ENCODE measurements at regions not wholly inside any gene's neighbourhood (a gene's known extent, or its start where the extent isn't known, plus 50 kb on each side); places are given as distances from the start of the nearest gene placed in this dataset.

- TF ChIP-seq EZH2 (IDR thresholded peaks at IDR 0.05; ENCODE audit: insufficient read depth, poor library complexity, severe bottlenecking) (no peak), EZH2phosphoT487 (IDR thresholded peaks at IDR 0.05; ENCODE audit: insufficient read depth, low read depth) (no peak)
- Histone ChIP-seq H3K9me2 (ENCODE audit: insufficient read depth) (no peaks in the 10 kb centered on the region), H3K27me3 (replicated peaks; ENCODE audit: insufficient read depth) (no peaks in the 10 kb centered on the region), H4K20me1 (ENCODE audit: insufficient read depth) (no peaks in the 10 kb centered on the region), H3K4me3 (no peak overlapping the region), H3F3A (ENCODE audit: insufficient read depth) (no peaks in the 10 kb centered on the region), H3K27ac (no peak overlapping the region), H3K4me2 (ENCODE audit: unreplicated experiment) (no peak overlapping the region), H3K79me2 (ENCODE audit: insufficient read depth) (no peaks in the 10 kb centered on the region), H3K4me1 (ENCODE audit: insufficient read depth) (no peaks in the 10 kb centered on the region), H3K9me3 (ENCODE audit: low read depth) (no peaks in the 10 kb centered on the region), H2AFZ (no peak overlapping the region), H3K9ac (no peak overlapping the region), H3K36me3 (ENCODE audit: low read depth) (no peaks in the 10 kb centered on the region)
- no peak for DNase-seq
- in situ Hi-C loops (cut with MboI) = no loop called here
- WGBS, 2 experiments (ENCODE audit: low coverage in 1 of 2, low lambda C conversion rate in 2 of 2, missing lambda C conversion rate in 2 of 2) = 89 to 96% methylated on average over 2 of the region's 2 CpGs
Measured at GRCh38 chr2:7719876-7720275, 802.7 kb downstream of the RNF144A start.

DNA sequence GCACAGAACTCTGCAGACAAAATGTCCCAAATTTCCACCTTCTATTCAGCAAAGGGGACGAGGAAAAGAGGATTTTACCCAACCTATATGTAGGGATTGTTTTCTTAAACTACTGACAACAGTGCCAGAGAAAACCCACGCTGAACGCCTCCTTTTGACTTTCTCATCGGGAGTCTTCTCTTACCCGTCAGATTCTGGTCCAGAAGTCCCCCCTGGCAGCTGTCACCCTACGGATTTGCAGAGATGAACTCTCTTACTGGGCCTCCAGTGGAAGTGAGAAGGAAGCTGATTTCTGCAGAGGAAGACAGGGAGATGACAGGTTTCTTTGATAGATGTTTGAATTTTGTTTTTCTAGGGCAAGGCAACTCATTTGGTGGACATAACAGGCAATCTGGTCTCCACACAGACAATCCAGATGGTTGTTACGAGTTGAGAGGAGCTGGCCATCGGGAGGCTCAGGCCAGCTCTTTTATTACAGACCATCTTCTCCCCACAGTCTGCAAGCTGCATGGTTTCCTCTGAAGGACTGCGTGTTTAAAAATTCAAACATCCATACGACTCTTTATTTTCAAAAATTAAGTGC lies 804.3 kb downstream of the RNF144A start:
- Histone ChIP-seq H2AFZ (no peak overlapping the region), H3K9ac (no peak overlapping the region), H3K9me2 (ENCODE audit: insufficient read depth) (no peaks in the 10 kb centered on the region), H3K4me3 (no peak overlapping the region), H3K27ac (no peak overlapping the region), H3K4me2 (ENCODE audit: unreplicated experiment) (no peak overlapping the region), H4K20me1 (ENCODE audit: insufficient read depth) (no peaks in the 10 kb centered on the region), H3K27me3 (replicated peaks; ENCODE audit: insufficient read depth) (no peaks in the 10 kb centered on the region), H3K36me3 (ENCODE audit: low read depth) (no peaks in the 10 kb centered on the region), H3K79me2 (ENCODE audit: insufficient read depth) (no peaks in the 10 kb centered on the region), H3F3A (ENCODE audit: insufficient read depth) (no peaks in the 10 kb centered on the region), H3K9me3 (ENCODE audit: low read depth) (no peaks in the 10 kb centered on the region), H3K4me1 (ENCODE audit: insufficient read depth) (peaks cover 11% of the 10 kb centered on the region; the same call in 1 of the 2 replicates)
- WGBS, 2 experiments (ENCODE audit: low coverage in 1 of 2, low lambda C conversion rate in 2 of 2, missing lambda C conversion rate in 2 of 2) = 94 to 95% methylated on average over 10 of the region's 10 CpGs
- no peak for DNase-seq
- in situ Hi-C loops (cut with MboI) = no loop called here
- TF ChIP-seq EZH2phosphoT487 (IDR thresholded peaks at IDR 0.05; ENCODE audit: insufficient read depth, low read depth) (no peak), EZH2 (IDR thresholded peaks at IDR 0.05; ENCODE audit: insufficient read depth, poor library complexity, severe bottlenecking) (no peak)

DNA sequence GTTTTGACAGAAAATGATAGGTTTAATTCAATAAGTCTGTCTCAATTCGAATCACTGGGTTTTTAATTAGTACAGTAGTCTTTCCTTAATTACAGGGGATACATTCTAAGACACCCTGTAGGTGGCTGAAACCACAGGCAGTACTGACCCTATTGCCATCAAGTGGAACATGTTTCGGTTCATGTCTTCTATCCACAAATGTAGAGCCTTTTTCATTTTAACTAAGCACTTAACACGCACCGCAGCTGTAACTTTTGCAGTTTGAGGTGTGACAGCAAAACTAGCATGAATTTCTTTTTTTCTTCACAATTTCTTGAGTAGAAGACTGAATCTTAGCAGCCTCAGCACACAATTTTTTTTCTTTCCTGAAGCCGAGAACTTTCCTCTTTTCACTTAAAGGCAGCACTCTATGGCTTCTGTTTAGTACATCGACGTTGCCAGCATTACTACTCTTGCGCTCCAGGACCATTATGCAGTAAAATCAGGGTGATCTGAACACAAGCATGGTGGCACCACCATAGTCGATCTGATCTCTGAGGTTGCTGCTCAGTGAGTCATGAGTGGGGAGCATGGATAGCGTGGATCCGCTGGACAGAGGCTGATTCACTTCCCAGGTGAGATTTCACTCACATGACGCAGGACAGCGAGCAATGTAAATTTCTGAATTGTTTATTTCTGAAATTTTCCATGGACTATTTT lies 805.1 kb downstream of the RNF144A start:
- in situ Hi-C loops (cut with MboI) = no loop called here
- Histone ChIP-seq H3K9me3 (ENCODE audit: low read depth) (no peaks in the 10 kb centered on the region), H3K9ac (no peak overlapping the region), H3F3A (ENCODE audit: insufficient read depth) (no peaks in the 10 kb centered on the region), H3K79me2 (ENCODE audit: insufficient read depth) (no peaks in the 10 kb centered on the region), H3K27me3 (replicated peaks; ENCODE audit: insufficient read depth) (no peaks in the 10 kb centered on the region), H3K27ac (no peak overlapping the region), H2AFZ (no peak overlapping the region), H3K4me1 (ENCODE audit: insufficient read depth) (peaks cover 11% of the 10 kb centered on the region; the same call in 1 of the 2 replicates), H3K4me3 (no peak overlapping the region), H3K9me2 (ENCODE audit: insufficient read depth) (no peaks in the 10 kb centered on the region), H3K4me2 (ENCODE audit: unreplicated experiment) (no peak overlapping the region), H4K20me1 (ENCODE audit: insufficient read depth) (no peaks in the 10 kb centered on the region), H3K36me3 (ENCODE audit: low read depth) (no peaks in the 10 kb centered on the region)
- 94 to 95% methylated on average over 13 of the region's 13 CpGs for WGBS, 2 experiments (ENCODE audit: low coverage in 1 of 2, low lambda C conversion rate in 2 of 2, missing lambda C conversion rate in 2 of 2)
- DNase-seq = no peak
- TF ChIP-seq EZH2 (IDR thresholded peaks at IDR 0.05; ENCODE audit: insufficient read depth, poor library complexity, severe bottlenecking) (no peak), EZH2phosphoT487 (IDR thresholded peaks at IDR 0.05; ENCODE audit: insufficient read depth, low read depth) (no peak)

GRCh38 chr2:7724336-7724735 lies 807.1 kb downstream of the RNF144A start:
- Histone ChIP-seq H3F3A (ENCODE audit: insufficient read depth) (no peaks in the 10 kb centered on the region), H3K4me1 (ENCODE audit: insufficient read depth) (peaks cover 11% of the 10 kb centered on the region; the same call in 1 of the 2 replicates), H3K9me3 (ENCODE audit: low read depth) (no peaks in the 10 kb centered on the region), H3K4me3 (no peak overlapping the region), H3K36me3 (ENCODE audit: low read depth) (no peaks in the 10 kb centered on the region), H3K79me2 (ENCODE audit: insufficient read depth) (no peaks in the 10 kb centered on the region), H3K9ac (no peak overlapping the region), H3K27me3 (replicated peaks; ENCODE audit: insufficient read depth) (no peaks in the 10 kb centered on the region), H3K9me2 (ENCODE audit: insufficient read depth) (no peaks in the 10 kb centered on the region), H4K20me1 (ENCODE audit: insufficient read depth) (no peaks in the 10 kb centered on the region), H3K27ac (no peak overlapping the region), H3K4me2 (ENCODE audit: unreplicated experiment) (no peak overlapping the region), H2AFZ (no peak overlapping the region)
- DNase-seq = no peak
- in situ Hi-C loops (cut with MboI) = no loop called here
- WGBS, 2 experiments (ENCODE audit: low coverage in 1 of 2, low lambda C conversion rate in 2 of 2, missing lambda C conversion rate in 2 of 2) = 89 to 94% methylated on average over 5 of the region's 5 CpGs
- no peak for TF ChIP-seq EZH2 (IDR thresholded peaks at IDR 0.05; ENCODE audit: insufficient read depth, poor library complexity, severe bottlenecking)

Measured in GM23248 (cell line).